GM23248 (cell line): ENCODE measurements at regions not wholly inside any gene's neighbourhood (a gene's known extent, or its start where the extent isn't known, plus 50 kb on each side); places are given as distances from the start of the nearest gene placed in this dataset.

ENCODE experiments used
- DNase-seq: peaks from one replicate; pipeline ENCODE4 v3.0.0-alpha.2; 2015
- H2AFZ ChIP-seq: fragments of 200-600 bp; sonication (generic); 2 replicates; pipeline ENCODE4 v1.6.1; 2016; ENCODE audit warnings: antibody characterized with exemption
- H3F3A ChIP-seq: fragments of 200-600 bp; sonication (generic); 2 replicates; pipeline ENCODE4 v1.6.1; 2016; ENCODE audit warnings: mild to moderate bottlenecking, antibody characterized with exemption, mixed run types; ENCODE audit not compliant: insufficient read depth
- H3K27ac ChIP-seq: fragments of 200-600 bp; sonication (generic); 2 replicates; pipeline ENCODE4 v1.5.1; 2016; ENCODE audit warnings: mild to moderate bottlenecking
- H3K27me3 ChIP-seq: fragments of 200-600 bp; sonication (generic); replicated peaks from 2 replicates; pipeline ENCODE4 v1.6.1; 2016; ENCODE audit warnings: mild to moderate bottlenecking; ENCODE audit not compliant: insufficient read depth
- H3K36me3 ChIP-seq: fragments of 200-600 bp; sonication (generic); 2 replicates; pipeline ENCODE4 v1.6.1; 2016; ENCODE audit warnings: low read depth, mild to moderate bottlenecking
- H3K4me1 ChIP-seq: fragments of 200-600 bp; sonication (generic); 2 replicates; pipeline ENCODE4 v1.6.1; 2016; ENCODE audit warnings: mild to moderate bottlenecking; ENCODE audit not compliant: insufficient read depth
- H3K4me2 ChIP-seq: fragments of 200-600 bp; sonication (generic); one replicate; pipeline ENCODE4 v1.6.1; 2016; ENCODE audit warnings: mild to moderate bottlenecking; ENCODE audit not compliant: unreplicated experiment
- H3K4me3 ChIP-seq: fragments of 200-600 bp; sonication (generic); 2 replicates; pipeline ENCODE4 v1.5.1; 2016; ENCODE audit warnings: mild to moderate bottlenecking
- H3K79me2 ChIP-seq: fragments of 200-600 bp; sonication (generic); 2 replicates; pipeline ENCODE4 v1.6.1; 2016; ENCODE audit warnings: mild to moderate bottlenecking; ENCODE audit not compliant: insufficient read depth
- H3K9ac ChIP-seq: fragments of 200-600 bp; sonication (generic); 2 replicates; pipeline ENCODE4 v1.6.1; 2016; ENCODE audit warnings: mild to moderate bottlenecking
- H3K9me2 ChIP-seq: fragments of 200-600 bp; sonication (generic); 2 replicates; pipeline ENCODE4 v1.6.1; 2016; ENCODE audit warnings: mixed run types, mild to moderate bottlenecking, moderate library complexity; ENCODE audit not compliant: insufficient read depth
- H3K9me3 ChIP-seq: fragments of 200-600 bp; sonication (generic); one replicate; pipeline ENCODE4 v1.6.1; 2017; ENCODE audit warnings: low read depth
- H4K20me1 ChIP-seq: fragments of 200-600 bp; sonication (generic); 2 replicates; pipeline ENCODE4 v1.6.0; 2016; ENCODE audit not compliant: insufficient read depth
- EZH2 ChIP-seq: fragments of 200-600 bp; sonication (generic); IDR thresholded peaks from 2 replicates; pipeline ENCODE4 v1.6.1; 2018; ENCODE audit warnings: antibody characterized with exemption, mild to moderate bottlenecking; ENCODE audit not compliant: insufficient read depth, poor library complexity, severe bottlenecking
- EZH2phosphoT487 ChIP-seq: fragments of 200-600 bp; sonication (generic); IDR thresholded peaks from 2 replicates; pipeline ENCODE4 v1.6.1; 2018; ENCODE audit warnings: antibody characterized with exemption, moderate library complexity, mild to moderate bottlenecking, low read depth; ENCODE audit not compliant: insufficient read depth
- WGBS, 2 experiments: methylation state at CpG; one replicate each; pipeline ENCODE4 v1.1.6; 2015 to 2017; ENCODE audit warnings: low lambda C conversion rate in 2 of 2, low coverage in 1 of 2; ENCODE audit errors: missing lambda C conversion rate in 2 of 2; 5-methylcytosine and 5-hydroxymethylcytosine counted together
- in situ Hi-C: fragments of 300-500 bp; cut with MboI; formaldehyde crosslinking; loops from 2 replicates; pipeline ENCODE4 v1.15.0; 2020

DNA sequence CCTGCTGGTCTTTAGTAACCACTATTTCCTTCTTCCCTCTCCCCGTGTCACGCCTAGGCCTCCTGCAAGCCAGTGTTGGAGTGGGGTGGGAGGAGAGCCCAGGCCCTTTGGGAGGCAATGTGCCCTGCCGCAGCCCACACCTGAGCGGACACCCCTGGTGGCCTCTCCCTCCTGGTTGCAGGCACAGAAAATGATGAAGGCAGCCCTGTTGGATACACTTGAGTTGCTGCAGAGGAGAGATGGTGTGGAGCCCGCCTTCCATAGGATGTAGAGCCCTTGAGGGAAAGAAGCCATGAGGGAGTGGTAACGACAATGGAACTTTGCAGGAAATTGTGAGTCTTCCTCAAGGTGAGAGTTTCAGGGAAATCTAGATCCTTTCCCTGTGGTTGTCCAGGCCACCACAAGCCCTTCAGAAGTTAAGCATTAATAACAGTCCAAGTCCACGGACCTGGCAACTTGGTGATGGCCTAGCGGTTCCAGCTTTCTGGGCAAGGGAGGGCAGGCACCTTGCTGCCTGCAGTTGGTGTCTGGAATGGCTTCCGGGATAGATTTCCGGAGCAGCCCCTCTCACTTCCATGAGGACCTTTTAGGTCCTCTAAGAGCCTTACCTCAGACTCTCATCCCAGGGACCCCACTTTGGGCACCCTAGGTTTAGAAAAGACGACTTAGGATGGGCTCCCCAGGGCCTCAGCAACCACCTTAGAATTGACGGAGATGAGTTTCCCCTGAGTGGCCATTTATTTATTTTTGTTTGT, 67.3 kb upstream of the NXT1 start:
- Histone ChIP-seq H3K4me3 (no peak overlapping the region), H3K9ac (no peak overlapping the region), H3K9me3 (no peaks in the 10 kb centered on the region), H3K27ac (no peak overlapping the region), H3K79me2 (no peaks in the 10 kb centered on the region), H3K27me3 (no peaks in the 10 kb centered on the region), H3K4me1 (no peaks in the 10 kb centered on the region), H3K9me2 (no peaks in the 10 kb centered on the region), H3K36me3 (no peaks in the 10 kb centered on the region), H3K4me2 (no peak overlapping the region), H2AFZ (no peak overlapping the region), H4K20me1 (no peaks in the 10 kb centered on the region), H3F3A (no peaks in the 10 kb centered on the region)
- TF ChIP-seq EZH2phosphoT487 (no peak), EZH2 (no peak)
- in situ Hi-C loops, result no loop called here
- DNase-seq, result no peak
- WGBS, 2 experiments, result 79 to 81% methylated on average over 12 of the region's 12 CpGs

DNA sequence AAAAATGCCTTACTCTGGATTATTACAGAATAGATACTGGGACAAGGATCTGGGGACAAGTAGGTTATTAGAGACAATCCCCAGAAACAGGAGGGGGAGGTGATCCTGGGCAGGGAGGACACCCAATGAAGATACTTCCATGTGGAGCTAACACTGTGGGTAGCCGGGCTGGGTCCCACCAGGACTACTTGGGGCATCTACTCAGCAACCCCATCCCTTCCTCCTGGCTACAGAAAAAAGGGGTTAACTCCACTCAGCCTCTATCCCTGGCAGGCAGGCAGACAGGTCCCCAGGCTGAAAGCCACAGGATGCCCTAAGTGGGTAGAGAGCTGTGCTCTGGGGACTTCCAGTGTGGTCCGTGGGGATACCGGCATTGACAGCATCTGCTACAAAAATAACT, 68.0 kb upstream of the NXT1 start:
- in situ Hi-C loops, result no loop called here
- H3K27ac ChIP-seq, result no peak overlapping the region

DNA sequence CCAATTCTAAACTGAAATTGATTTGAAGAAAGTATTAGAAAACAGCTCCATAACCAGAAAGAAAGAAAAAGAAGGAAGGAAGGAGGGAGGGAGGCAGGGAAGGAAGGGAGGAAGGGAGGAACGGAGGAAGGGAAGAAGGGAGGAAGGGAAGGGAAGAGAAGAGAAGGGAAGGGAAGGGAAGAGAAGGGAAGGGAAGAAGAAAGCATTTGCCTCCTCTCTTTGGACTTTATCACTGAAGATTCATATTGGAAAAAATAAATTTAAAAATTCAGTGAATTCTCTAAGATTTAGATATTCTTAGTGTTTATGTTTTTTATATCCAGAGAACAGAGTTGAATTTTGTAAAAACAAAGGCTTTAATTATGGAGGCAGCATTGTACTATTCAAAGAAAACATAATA, 68.5 kb upstream of the NXT1 start:
- 67 to 97% methylated on average over 1 of the region's 1 CpG for WGBS, 2 experiments
- no peaks in the 10 kb centered on the region for H3F3A ChIP-seq
- TF ChIP-seq EZH2 (no peak), EZH2phosphoT487 (no peak)
- H3K9ac ChIP-seq, result no peak overlapping the region
- in situ Hi-C loops, result no loop called here
- H4K20me1 ChIP-seq, result no peaks in the 10 kb centered on the region
- DNase-seq, result no peak
- H3K27me3 ChIP-seq, result no peaks in the 10 kb centered on the region
- no peaks in the 10 kb centered on the region for H3K4me1 ChIP-seq
- no peaks in the 10 kb centered on the region for H3K79me2 ChIP-seq
- H3K9me3 ChIP-seq, result no peaks in the 10 kb centered on the region
- no peak overlapping the region for H3K4me3 ChIP-seq
- H3K27ac ChIP-seq, result no peak overlapping the region
- H2AFZ ChIP-seq, result no peak overlapping the region
- H3K36me3 ChIP-seq, result no peaks in the 10 kb centered on the region
- no peak overlapping the region for H3K4me2 ChIP-seq
- H3K9me2 ChIP-seq, result no peaks in the 10 kb centered on the region

More for the DNA sequence above, 68.0 kb upstream of the NXT1 start:
- no peaks in the 10 kb centered on the region for H4K20me1 ChIP-seq
- H3K4me1 ChIP-seq, result no peaks in the 10 kb centered on the region
- H3K27me3 ChIP-seq, result no peaks in the 10 kb centered on the region
- DNase-seq, result no peak
- H2AFZ ChIP-seq, result no peak overlapping the region
- H3K79me2 ChIP-seq, result no peaks in the 10 kb centered on the region
- 83 to 86% methylated on average over 3 of the region's 3 CpGs for WGBS, 2 experiments
- no peaks in the 10 kb centered on the region for H3K9me2 ChIP-seq
- no peak overlapping the region for H3K9ac ChIP-seq
- no peaks in the 10 kb centered on the region for H3F3A ChIP-seq
- no peaks in the 10 kb centered on the region for H3K36me3 ChIP-seq
- no peaks in the 10 kb centered on the region for H3K9me3 ChIP-seq
- TF ChIP-seq EZH2 (no peak), EZH2phosphoT487 (no peak)
- no peak overlapping the region for H3K4me3 ChIP-seq
- H3K4me2 ChIP-seq, result no peak overlapping the region

DNA sequence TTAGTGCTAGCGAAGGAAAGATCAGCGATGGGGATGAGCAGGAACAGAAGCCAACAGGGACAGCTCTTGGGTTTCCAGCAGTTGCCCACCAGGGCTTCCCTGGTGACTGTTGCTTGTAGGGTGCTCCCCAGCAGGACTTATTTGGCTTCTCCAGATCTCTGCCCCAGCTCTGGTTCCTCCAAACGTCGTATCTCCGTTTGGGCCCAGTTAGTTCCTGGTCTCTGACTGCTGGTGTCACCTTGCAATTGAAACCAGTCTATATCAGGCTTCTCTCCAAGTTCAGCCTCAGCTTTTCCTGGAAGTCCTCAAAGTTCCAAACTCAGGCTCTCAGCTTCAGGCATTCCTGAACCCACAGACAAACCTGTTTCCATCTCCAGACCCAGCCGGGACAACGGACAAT, 70.8 kb upstream of the NXT1 start:
- Histone ChIP-seq H4K20me1 (no peaks in the 10 kb centered on the region), H3K36me3 (no peaks in the 10 kb centered on the region), H3K9me3 (no peaks in the 10 kb centered on the region), H3K4me2 (no peak overlapping the region), H3K79me2 (no peaks in the 10 kb centered on the region), H3F3A (no peaks in the 10 kb centered on the region), H3K9me2 (no peaks in the 10 kb centered on the region), H3K27ac (no peak overlapping the region), H2AFZ (no peak overlapping the region), H3K4me3 (no peak overlapping the region), H3K27me3 (no peaks in the 10 kb centered on the region; the same call in 1 of the 2 replicates), H3K9ac (no peak overlapping the region), H3K4me1 (no peaks in the 10 kb centered on the region)
- DNase-seq, result no peak
- 66 to 88% methylated on average over 7 of the region's 7 CpGs for WGBS, 2 experiments
- TF ChIP-seq EZH2, result no peak
- TF ChIP-seq EZH2phosphoT487, result no peak
- in situ Hi-C loops, result no loop called here
